SK-N-SH (cell line): ENCODE measurements at regions not wholly inside any gene's neighbourhood (a gene's known extent, or its start where the extent isn't known, plus 50 kb on each side); places are given as distances from the start of the nearest gene placed in this dataset.

ENCODE experiments used
- CTCF ChIA-PET: fragments of 300-600, 350-600 bp; formaldehyde crosslinking; extraction: SDS; loops from one replicate; lab custom pipeline; 2021; lab: Yijun Ruan, JAX
- POLR2A ChIA-PET: fragments of 350-600 bp; sonication (Branson Sonifier 250); formaldehyde crosslinking; extraction: SDS; loops from one replicate; lab custom pipeline; 2020; ENCODE audit warnings: antibody characterized with exemption, inconsistent platforms; lab: Yijun Ruan, JAX
- DNase-seq: peaks from one replicate; pipeline ENCODE4 v3.0.0; 2012
- H2AFZ ChIP-seq: fragments of 200-600 bp; sonication (generic); 2 replicates; pipeline ENCODE4 v1.8.1; 2016; ENCODE audit warnings: antibody characterized with exemption, mild to moderate bottlenecking, low read depth
- H3F3A ChIP-seq: fragments of 200-600 bp; sonication (generic); replicated peaks from 2 replicates; pipeline ENCODE3; 2016; ENCODE audit warnings: antibody characterized with exemption, mild to moderate bottlenecking; ENCODE audit not compliant: insufficient read depth
- H3K27ac ChIP-seq, 2 experiments: fragments of 200-500 bp in 1 of 2; fragments of 200-600 bp in 1 of 2; sonication (Bioruptor generic) in 1 of 2; sonication (generic), shearing (Covaris generic) in 1 of 2; 2 replicates each; pipeline versions ENCODE4 v1.5.1 to v1.6.1; 2014 to 2016; ENCODE audit warnings: low read depth in 2 of 2, inconsistent platforms in 1 of 2, low read length in 1 of 2, mild to moderate bottlenecking in 1 of 2, mixed read lengths in 1 of 2
- H3K27me3 ChIP-seq: fragments of 200-600 bp; sonication (generic), shearing (Covaris generic); 2 replicates; pipeline ENCODE4 v1.6.1; 2016; ENCODE audit warnings: mixed run types; ENCODE audit not compliant: insufficient read depth
- H3K36me3 ChIP-seq, 2 experiments: fragments of 200-500 bp in 1 of 2; fragments of 200-600 bp in 1 of 2; sonication (Bioruptor generic) in 1 of 2; sonication (generic) in 1 of 2; replicated peaks in 1 of 2; 2 replicates each; pipeline versions ENCODE3 to v1.5.1; 2014 to 2016; ENCODE audit warnings: low read length in 1 of 2, mild to moderate bottlenecking in 1 of 2; ENCODE audit not compliant: insufficient read depth in 2 of 2, control insufficient read depth in 1 of 2
- H3K4me1 ChIP-seq, 2 experiments: fragments of 200-500 bp in 1 of 2; fragments of 200-600 bp in 1 of 2; sonication (Bioruptor generic) in 1 of 2; sonication (generic), shearing (Covaris generic) in 1 of 2; 2 replicates each; pipeline versions ENCODE4 v1.5.1 to v1.6.1; 2014 to 2016; ENCODE audit warnings: low read depth in 1 of 2, low read length in 1 of 2, mixed run types in 1 of 2; ENCODE audit not compliant: insufficient read depth in 2 of 2, control insufficient read depth in 1 of 2
- H3K4me2 ChIP-seq: fragments of 200-600 bp; sonication (generic), shearing (Covaris generic); 2 replicates; pipeline ENCODE4 v1.6.1; 2017; ENCODE audit warnings: mixed run types
- H3K4me3 ChIP-seq, 2 experiments: fragments of 200-500 bp in 1 of 2; fragments of 200-600 bp in 1 of 2; sonication (Bioruptor generic) in 1 of 2; sonication (generic), shearing (Covaris generic) in 1 of 2; 2 replicates each; pipeline versions ENCODE4 v1.5.1 to v1.8.1; 2014 to 2016; ENCODE audit warnings: low read depth in 2 of 2, inconsistent platforms in 1 of 2, low read length in 1 of 2, mild to moderate bottlenecking in 1 of 2, mixed read lengths in 1 of 2, moderate library complexity in 1 of 2
- H3K79me2 ChIP-seq: fragments of 200-600 bp; sonication (generic); 2 replicates; pipeline ENCODE4 v1.8.1; 2017; ENCODE audit warnings: mild to moderate bottlenecking; ENCODE audit not compliant: insufficient read depth
- H3K9ac ChIP-seq: fragments of 200-600 bp; sonication (generic); 2 replicates; pipeline ENCODE4 v1.6.1; 2017; ENCODE audit warnings: mixed run types
- H3K9me2 ChIP-seq: fragments of 200-600 bp; sonication (generic); 2 replicates; pipeline ENCODE4 v1.6.1; 2017; ENCODE audit warnings: mixed run types
- H3K9me3 ChIP-seq: fragments of 200-600 bp; sonication (generic); 2 replicates; pipeline ENCODE4 v1.6.1; 2017; ENCODE audit warnings: mixed run types, mild to moderate bottlenecking, moderate library complexity
- H4K20me1 ChIP-seq: fragments of 200-600 bp; sonication (generic); 2 replicates; pipeline ENCODE4 v1.6.1; 2017; ENCODE audit warnings: mild to moderate bottlenecking, mixed run types; ENCODE audit not compliant: insufficient read depth
- EP300 ChIP-seq, 2 experiments: IDR thresholded peaks; 2 replicates each; pipeline versions ENCODE4 v1.4.0 to v1.6.1; 2012; ENCODE audit warnings: borderline replicate concordance in 1 of 2, low read depth in 1 of 2, low read length in 1 of 2
- EZH2phosphoT487 ChIP-seq: fragments of 200-600 bp; sonication (generic); IDR thresholded peaks from 2 replicates; pipeline ENCODE4 v1.6.1; 2017; ENCODE audit warnings: low read depth, mixed run types, mild to moderate bottlenecking, antibody characterized with exemption, moderate library complexity, borderline replicate concordance
- FOSL2 ChIP-seq: IDR thresholded peaks from 2 replicates; pipeline ENCODE4 v1.4.0; 2012; ENCODE audit warnings: low read depth, mild to moderate bottlenecking, moderate library complexity, borderline replicate concordance
- FOXJ3 ChIP-seq: sonication (generic); formaldehyde crosslinking; IDR thresholded peaks from 2 replicates; pipeline ENCODE4 v1.5.1; 2020; ENCODE audit warnings: mild to moderate bottlenecking, missing genetic modification reagents
- FOXM1 ChIP-seq: IDR thresholded peaks from 2 replicates; pipeline ENCODE4 v1.4.0; 2012; ENCODE audit warnings: low read depth, mild to moderate bottlenecking
- MAX ChIP-seq: IDR thresholded peaks from 2 replicates; pipeline ENCODE4 v1.4.0; 2012; ENCODE audit warnings: low read depth
- MEF2A ChIP-seq: IDR thresholded peaks from 2 replicates; pipeline ENCODE4 v1.4.0; 2012; ENCODE audit warnings: low read depth, borderline replicate concordance
- NFIC ChIP-seq: IDR thresholded peaks from 2 replicates; pipeline ENCODE4 v1.4.0; 2012; ENCODE audit warnings: borderline replicate concordance
- PBX3 ChIP-seq: IDR thresholded peaks from 2 replicates; pipeline ENCODE4; 2012
- POLR2AphosphoS5 ChIP-seq: IDR thresholded peaks from 2 replicates; pipeline ENCODE4 v1.6.1; 2012; ENCODE audit warnings: low read depth, low read length
- RFX5 ChIP-seq: IDR thresholded peaks from 2 replicates; pipeline ENCODE4 v1.6.1; 2012; ENCODE audit warnings: mild to moderate bottlenecking, improper control_type of control experiment, low read length
- RXRA ChIP-seq: IDR thresholded peaks from 2 replicates; pipeline ENCODE4 v1.4.0; 2012; ENCODE audit warnings: low read depth, mild to moderate bottlenecking, borderline replicate concordance
- SIN3A ChIP-seq: IDR thresholded peaks from 2 replicates; pipeline ENCODE4 v1.6.1; 2012; ENCODE audit warnings: low read depth, mild to moderate bottlenecking, low read length, moderate library complexity, borderline replicate concordance
- SMC3 ChIP-seq: IDR thresholded peaks from 2 replicates; pipeline ENCODE4 v1.6.1; 2012; ENCODE audit warnings: low read depth, low read length, improper control_type of control experiment
- TAF1 ChIP-seq: IDR thresholded peaks from 2 replicates; pipeline ENCODE4 v1.6.1; 2012; ENCODE audit warnings: low read depth, mild to moderate bottlenecking, low read length, moderate library complexity, borderline replicate concordance
- TCF12 ChIP-seq: IDR thresholded peaks from 2 replicates; pipeline ENCODE4 v1.4.0; 2012
- USF1 ChIP-seq: IDR thresholded peaks from 2 replicates; pipeline ENCODE4 v1.4.0; 2012; ENCODE audit warnings: low read depth, borderline replicate concordance
- USF2 ChIP-seq: fragments of 150-350 bp; IDR thresholded peaks from 2 replicates; pipeline ENCODE4 v1.6.1; 2017; ENCODE audit warnings: antibody characterized with exemption, low read length, low read depth, borderline replicate concordance
- YY1 ChIP-seq: IDR thresholded peaks from 2 replicates; pipeline ENCODE4 v1.4.0; 2012; ENCODE audit warnings: low read depth, mild to moderate bottlenecking
- ZBTB33 ChIP-seq: IDR thresholded peaks from 2 replicates; pipeline ENCODE4 v1.4.0; 2012; ENCODE audit warnings: low read depth, borderline replicate concordance
- WGBS: methylation state at CpG from one replicate; pipeline ENCODE4 v1.1.6; 2017; ENCODE audit warnings: low lambda C conversion rate; 5-methylcytosine and 5-hydroxymethylcytosine counted together

GRCh38 chr10:8437896-8438295 lies 383.4 kb downstream of the GATA3 start:
- Histone ChIP-seq H3K27me3 (no peaks in the 10 kb centered on the region; the same call in 1 of the 2 replicates), H3K9ac (no peak overlapping the region), H3K4me2 (no peak overlapping the region), H3K4me1 (no peaks in the 10 kb centered on the region), H3F3A (no peaks in the 10 kb centered on the region), H3K9me3 (no peaks in the 10 kb centered on the region), H4K20me1 (no peaks in the 10 kb centered on the region), H3K36me3 (no peaks in the 10 kb centered on the region), H3K27ac (no peak overlapping the region), H3K4me3 (no peak overlapping the region), H3K79me2 (no peaks in the 10 kb centered on the region), H3K9me2 (no peaks in the 10 kb centered on the region), H2AFZ (no peak overlapping the region)
- DNase-seq, result no peak
- POLR2A ChIA-PET, result no interaction called here
- CTCF ChIA-PET, result no interaction called here
- TF ChIP-seq FOXM1 (no peak), TCF12 (no peak), USF1 (no peak), MEF2A (no peak), TAF1 (no peak), YY1 (no peak), EZH2phosphoT487 (no peak), FOSL2 (no peak), FOXJ3 (no peak), ZBTB33 (no peak), POLR2AphosphoS5 (no peak), RXRA (no peak), EP300 (IDR thresholded peaks at IDR 0.05; ENCODE audit: borderline replicate concordance in 1 of 2, low read depth in 1 of 2, low read length in 1 of 2) (no peak), SMC3 (no peak), USF2 (no peak), PBX3 (no peak), MAX (no peak), NFIC (no peak), RFX5 (no peak), SIN3A (no peak)
- 54% methylated on average over 3 of the region's 3 CpGs for WGBS
